ENCODE measurements at regions not wholly inside any gene's neighbourhood (a gene's known extent, or its start where the extent isn't known, plus 50 kb on each side); places are given as distances from the start of the nearest gene placed in this dataset.

- no peak for DNase-seq (ENCODE audit: extremely low spot score, unreplicated experiment)
- H3K4me1 Mint-ChIP-seq (ENCODE audit: unreplicated experiment): no peaks in the 10 kb centered on the region
- H3K36me3 Mint-ChIP-seq (ENCODE audit: unreplicated experiment): no peaks in the 10 kb centered on the region
- H3K27ac Mint-ChIP-seq (ENCODE audit: unreplicated experiment): no peak overlapping the region
- peaks cover 7% of the 10 kb centered on the region for H3K27me3 Mint-ChIP-seq (ENCODE audit: unreplicated experiment)
- no peak for TF ChIP-seq CTCF (IDR thresholded peaks at IDR 0.05)
- no peak overlapping the region for H3K4me3 Mint-ChIP-seq (ENCODE audit: unreplicated experiment)
- no peaks in the 10 kb centered on the region for H3K9me3 Mint-ChIP-seq (ENCODE audit: unreplicated experiment)
Observed at GRCh38 chr3:74080056-74080461, 455.3 kb upstream of the PDZRN3 start.

- Mint-ChIP-seq H3K27me3 (ENCODE audit: unreplicated experiment) (peaks cover 3% of the 10 kb centered on the region), H3K27ac (ENCODE audit: unreplicated experiment) (no peak overlapping the region), H3K36me3 (ENCODE audit: unreplicated experiment) (no peaks in the 10 kb centered on the region), H3K4me1 (ENCODE audit: unreplicated experiment) (no peaks in the 10 kb centered on the region), H3K9me3 (ENCODE audit: unreplicated experiment) (no peaks in the 10 kb centered on the region), H3K4me3 (ENCODE audit: unreplicated experiment) (no peak overlapping the region)
- DNase-seq (ENCODE audit: extremely low spot score, unreplicated experiment): no peak
- no peak for TF ChIP-seq CTCF (IDR thresholded peaks at IDR 0.05)
Observed at GRCh38 chr3:74075241-74075640, 450.5 kb upstream of the PDZRN3 start.

DNA sequence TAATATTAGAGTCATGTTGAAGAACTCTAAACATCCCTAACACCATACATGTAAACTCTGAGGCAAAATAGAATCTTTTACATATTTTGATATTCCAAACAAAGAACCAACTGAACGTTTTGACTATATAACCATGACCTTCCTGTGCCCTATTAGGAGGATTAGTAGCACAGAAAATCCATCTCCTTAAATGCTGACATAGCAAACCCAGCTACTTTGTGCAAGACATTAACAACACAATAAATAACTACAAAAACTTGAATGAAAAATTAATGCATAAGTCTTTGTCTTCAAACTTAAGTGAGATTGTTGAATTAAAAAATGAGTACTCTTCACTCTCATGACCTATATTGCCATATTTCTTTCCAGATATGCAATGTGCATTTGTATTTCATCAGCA is 450.0 kb upstream of the PDZRN3 start:
- no peak overlapping the region for H3K27ac Mint-ChIP-seq (ENCODE audit: unreplicated experiment)
- H3K4me3 Mint-ChIP-seq (ENCODE audit: unreplicated experiment): no peak overlapping the region
- H3K4me1 Mint-ChIP-seq (ENCODE audit: unreplicated experiment): no peaks in the 10 kb centered on the region
- H3K27me3 Mint-ChIP-seq (ENCODE audit: unreplicated experiment): peaks cover 3% of the 10 kb centered on the region
- H3K36me3 Mint-ChIP-seq (ENCODE audit: unreplicated experiment): no peaks in the 10 kb centered on the region
- TF ChIP-seq CTCF (IDR thresholded peaks at IDR 0.05): no peak
- DNase-seq (ENCODE audit: extremely low spot score, unreplicated experiment): no peak
- H3K9me3 Mint-ChIP-seq (ENCODE audit: unreplicated experiment): no peaks in the 10 kb centered on the region

DNA sequence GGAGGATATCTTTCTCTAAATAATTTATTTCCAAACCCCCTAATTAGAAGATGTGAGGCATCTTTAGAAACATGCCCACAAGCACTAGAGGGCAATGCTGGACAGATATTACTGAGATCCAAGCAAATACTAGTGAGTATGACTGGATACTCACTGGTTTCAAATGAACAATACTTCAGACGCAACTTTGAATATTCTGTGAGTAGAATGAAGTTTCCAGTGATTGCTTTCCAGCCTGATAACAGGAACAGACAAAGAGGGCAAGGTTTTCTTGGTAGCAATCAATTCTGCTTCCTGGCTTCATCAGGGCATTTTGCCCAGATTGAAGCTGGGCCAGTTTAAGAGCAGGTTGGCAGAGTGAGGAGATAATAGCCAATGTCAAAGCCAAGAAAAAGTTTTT is 442.6 kb upstream of the PDZRN3 start:
- H3K27me3 Mint-ChIP-seq (ENCODE audit: unreplicated experiment): peaks cover 19% of the 10 kb centered on the region
- no peak overlapping the region for H3K27ac Mint-ChIP-seq (ENCODE audit: unreplicated experiment)
- no peak for DNase-seq (ENCODE audit: extremely low spot score, unreplicated experiment)
- H3K4me3 Mint-ChIP-seq (ENCODE audit: unreplicated experiment): no peak overlapping the region
- H3K9me3 Mint-ChIP-seq (ENCODE audit: unreplicated experiment): no peaks in the 10 kb centered on the region
- no peaks in the 10 kb centered on the region for H3K36me3 Mint-ChIP-seq (ENCODE audit: unreplicated experiment)
- H3K4me1 Mint-ChIP-seq (ENCODE audit: unreplicated experiment): peaks cover 2% of the 10 kb centered on the region
- peak; percentile 67 for TF ChIP-seq CTCF (IDR thresholded peaks at IDR 0.05)

DNA sequence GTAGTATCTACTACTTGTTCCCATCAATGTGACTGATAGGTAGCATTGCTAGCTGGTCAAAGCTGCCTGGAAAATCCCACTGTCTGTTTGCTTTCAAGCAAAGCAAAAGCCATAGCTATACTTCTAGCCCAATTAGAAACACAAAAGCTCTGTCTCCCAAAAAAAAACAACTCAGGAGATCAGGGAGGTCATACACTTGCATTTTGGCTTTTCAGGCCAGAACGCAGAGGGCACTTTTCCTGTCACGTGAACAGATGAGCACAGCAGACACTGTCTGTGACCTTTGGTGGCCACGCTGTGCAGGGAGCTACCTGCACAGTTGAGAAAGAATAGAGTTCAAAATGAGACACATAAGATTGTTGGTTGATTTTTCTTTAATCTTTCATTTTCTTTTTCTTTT is 441.7 kb upstream of the PDZRN3 start:
- Mint-ChIP-seq H3K27me3 (ENCODE audit: unreplicated experiment) (peaks cover 22% of the 10 kb centered on the region), H3K4me1 (ENCODE audit: unreplicated experiment) (peaks cover 2% of the 10 kb centered on the region), H3K9me3 (ENCODE audit: unreplicated experiment) (no peaks in the 10 kb centered on the region), H3K4me3 (ENCODE audit: unreplicated experiment) (no peak overlapping the region), H3K36me3 (ENCODE audit: unreplicated experiment) (no peaks in the 10 kb centered on the region), H3K27ac (ENCODE audit: unreplicated experiment) (no peak overlapping the region)
- no peak for DNase-seq (ENCODE audit: extremely low spot score, unreplicated experiment)
- no peak for TF ChIP-seq CTCF (IDR thresholded peaks at IDR 0.05)

All from osteocyte (in vitro differentiated cells).